ENCODE measurements at regions not wholly inside any gene's neighbourhood (a gene's known extent, or its start where the extent isn't known, plus 50 kb on each side); places are given as distances from the start of the nearest gene placed in this dataset.

DNA sequence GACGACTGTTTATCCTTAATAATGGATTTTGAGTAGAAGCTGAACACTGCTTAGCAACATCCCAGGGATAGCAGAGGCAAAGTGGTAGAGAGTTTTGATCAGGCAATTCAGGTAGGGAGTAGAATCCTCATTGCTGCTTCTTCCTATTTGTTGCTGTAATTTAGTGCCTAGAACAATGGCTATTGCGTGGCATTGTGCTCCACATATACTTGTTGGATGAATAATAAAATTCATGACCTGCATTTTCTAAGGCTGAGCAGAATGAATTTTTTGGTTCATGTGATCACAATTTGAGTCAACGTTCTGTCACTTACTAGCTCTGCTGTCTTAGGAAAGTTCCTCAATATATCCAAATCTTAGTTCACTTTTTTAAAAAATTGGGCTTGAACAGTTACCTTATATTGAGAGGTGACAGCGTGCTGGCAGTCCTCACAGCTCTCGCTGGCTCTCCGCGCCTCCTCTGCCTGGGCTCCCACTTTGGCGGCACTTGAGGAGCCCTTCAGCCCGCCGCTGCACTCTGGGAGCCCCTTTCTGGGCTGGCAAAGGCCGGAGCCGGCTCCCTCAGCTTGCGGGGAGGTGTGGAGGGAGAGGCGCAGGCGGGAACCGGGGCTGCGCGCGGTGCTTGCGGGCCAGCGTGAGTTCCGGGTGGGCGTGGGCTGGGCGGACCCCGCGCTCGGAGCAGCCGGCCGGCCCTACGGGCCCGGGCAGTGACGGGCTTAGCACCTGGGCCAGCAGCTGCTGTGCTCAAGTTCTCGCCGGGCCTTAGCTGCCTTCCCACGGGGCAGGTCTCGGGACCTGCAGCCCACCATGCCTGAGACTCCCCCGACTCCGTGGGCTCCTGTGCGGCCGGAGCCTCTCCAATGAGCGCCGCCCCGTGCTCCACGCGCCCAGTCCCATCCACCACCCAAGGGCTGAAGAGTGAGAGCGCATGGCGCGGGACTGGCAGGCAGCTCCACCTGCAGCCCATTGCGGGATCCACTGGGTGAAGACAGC, 350.6 kb downstream of the ETS1 start:
- intact Hi-C loops (cut with DNase I), result no loop called here
- no peak for DNase-seq
- no peaks in the 10 kb centered on the region for H3K36me3 ChIP-seq (replicated peaks in 1 of 2; ENCODE audit: insufficient read depth in 1 of 2, low read depth in 2 of 2)
- no peak for ATAC-seq
- peaks cover 3% of the 10 kb centered on the region for H3K4me1 ChIP-seq
- 91 to 95% methylated on average over 23 to 37 of the region's 49 CpGs for WGBS, 2 donors
- no peaks in the 10 kb centered on the region for H3K27me3 ChIP-seq
- TF ChIP-seq POLR2A (IDR thresholded peaks at IDR 0.05), result no peak
- TF ChIP-seq, protein P1, sequence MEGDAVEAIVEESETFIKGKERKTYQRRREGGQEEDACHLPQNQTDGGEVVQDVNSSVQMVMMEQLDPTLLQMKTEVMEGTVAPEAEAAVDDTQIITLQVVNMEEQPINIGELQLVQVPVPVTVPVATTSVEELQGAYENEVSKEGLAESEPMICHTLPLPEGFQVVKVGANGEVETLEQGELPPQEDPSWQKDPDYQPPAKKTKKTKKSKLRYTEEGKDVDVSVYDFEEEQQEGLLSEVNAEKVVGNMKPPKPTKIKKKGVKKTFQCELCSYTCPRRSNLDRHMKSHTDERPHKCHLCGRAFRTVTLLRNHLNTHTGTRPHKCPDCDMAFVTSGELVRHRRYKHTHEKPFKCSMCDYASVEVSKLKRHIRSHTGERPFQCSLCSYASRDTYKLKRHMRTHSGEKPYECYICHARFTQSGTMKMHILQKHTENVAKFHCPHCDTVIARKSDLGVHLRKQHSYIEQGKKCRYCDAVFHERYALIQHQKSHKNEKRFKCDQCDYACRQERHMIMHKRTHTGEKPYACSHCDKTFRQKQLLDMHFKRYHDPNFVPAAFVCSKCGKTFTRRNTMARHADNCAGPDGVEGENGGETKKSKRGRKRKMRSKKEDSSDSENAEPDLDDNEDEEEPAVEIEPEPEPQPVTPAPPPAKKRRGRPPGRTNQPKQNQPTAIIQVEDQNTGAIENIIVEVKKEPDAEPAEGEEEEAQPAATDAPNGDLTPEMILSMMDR (IDR thresholded peaks at IDR 0.05), result no peak
- H3K4me3 ChIP-seq, result no peak overlapping the region
- no peak overlapping the region for H3K27ac ChIP-seq
- no peaks in the 10 kb centered on the region for H3K9me3 ChIP-seq

DNA sequence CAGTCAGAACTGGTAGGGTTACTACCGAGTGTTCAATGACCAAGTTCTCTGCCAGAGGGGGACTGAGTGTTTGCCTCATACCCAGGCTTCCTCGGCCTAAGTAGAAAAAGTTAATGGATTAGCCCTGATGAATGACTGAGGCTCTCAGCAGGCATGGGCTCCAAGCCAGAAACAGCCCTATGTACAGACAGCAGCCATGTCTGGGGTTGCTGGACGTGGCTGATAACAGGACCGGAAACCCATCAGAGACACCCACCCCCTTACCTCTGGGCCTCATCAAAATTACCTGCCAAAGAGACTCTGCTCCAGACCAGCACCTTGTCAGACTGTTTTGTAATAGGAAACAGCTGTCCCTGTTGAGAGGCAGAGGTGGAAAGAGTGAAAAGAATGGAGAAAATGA, 351.4 kb downstream of the ETS1 start:
- DNase-seq (peak in 2 of 4 donors; percentile 8 to 33), ATAC-seq (peak; percentile 21)
- no peaks in the 10 kb centered on the region for H3K36me3 ChIP-seq (replicated peaks in 1 of 2; ENCODE audit: insufficient read depth in 1 of 2, low read depth in 2 of 2)
- no peak for TF ChIP-seq POLR2A (IDR thresholded peaks at IDR 0.05)
- TF ChIP-seq, protein P1 (IDR thresholded peaks at IDR 0.05), result no peak
- no peak overlapping the region for H3K27ac ChIP-seq
- H3K9me3 ChIP-seq, result no peaks in the 10 kb centered on the region
- WGBS, 2 donors, result 35 to 41% methylated on average over 4 of the region's 4 CpGs
- H3K4me1 ChIP-seq, result peaks cover 3% of the 10 kb centered on the region
- intact Hi-C loops (cut with DNase I), result no loop called here
- no peaks in the 10 kb centered on the region for H3K27me3 ChIP-seq
- no peak overlapping the region for H3K4me3 ChIP-seq

DNA sequence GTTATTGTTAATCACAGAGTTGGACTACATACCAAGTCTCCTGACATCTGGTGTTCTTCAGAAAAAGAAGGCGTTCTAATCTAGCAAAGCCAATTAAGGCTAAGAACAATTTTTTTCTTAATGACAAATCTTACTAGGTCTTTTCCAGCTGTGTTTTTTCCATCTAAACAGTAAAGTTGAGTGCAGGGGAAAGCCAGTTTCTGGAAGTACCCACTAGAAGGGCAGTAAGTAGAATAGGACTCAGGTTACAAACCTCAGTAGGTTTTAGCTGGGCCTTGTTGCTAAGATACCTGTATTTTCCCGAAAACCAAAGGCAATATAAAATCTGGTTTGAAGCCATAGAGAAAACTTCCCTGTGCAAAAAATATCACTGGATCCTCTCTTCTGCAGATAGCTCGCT, 351.9 kb downstream of the ETS1 start:
- ATAC-seq, result no peak
- no peak for DNase-seq
- TF ChIP-seq, protein P1 (IDR thresholded peaks at IDR 0.05), result no peak
- no peak for TF ChIP-seq POLR2A (IDR thresholded peaks at IDR 0.05)
- Histone ChIP-seq H3K36me3 (replicated peaks in 1 of 2; ENCODE audit: insufficient read depth in 1 of 2, low read depth in 2 of 2) (no peaks in the 10 kb centered on the region), H3K4me1 (peaks cover under 1% of the 10 kb centered on the region), H3K4me3 (no peak overlapping the region), H3K9me3 (no peaks in the 10 kb centered on the region), H3K27me3 (no peaks in the 10 kb centered on the region), H3K27ac (no peak overlapping the region)
- intact Hi-C loops (cut with DNase I), result no loop called here
- 73 to 74% methylated on average over 3 of the region's 3 CpGs for WGBS, 2 donors

DNA sequence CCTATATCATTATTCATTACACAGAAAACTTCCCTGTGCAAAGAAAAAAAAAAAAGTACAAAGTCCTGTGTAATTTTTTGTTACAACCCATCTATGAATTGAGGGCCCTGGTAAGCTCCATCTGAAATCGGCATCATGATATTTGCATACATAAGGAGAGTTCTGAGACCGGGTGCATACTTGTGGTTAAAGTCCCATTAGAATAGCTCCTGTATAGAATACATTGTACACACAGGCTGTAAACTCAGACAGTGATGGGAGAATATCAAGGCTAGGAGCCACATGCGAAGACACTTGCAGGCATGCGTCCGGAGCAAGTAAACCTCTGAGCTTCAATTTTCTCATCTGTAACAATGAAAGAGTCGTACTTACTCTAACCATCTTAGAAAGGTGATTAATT, 353.2 kb downstream of the ETS1 start:
- DNase-seq (no peak), ATAC-seq (no peak)
- H3K27me3 ChIP-seq, result no peaks in the 10 kb centered on the region
- H3K9me3 ChIP-seq, result no peaks in the 10 kb centered on the region
- H3K36me3 ChIP-seq (replicated peaks in 1 of 2; ENCODE audit: insufficient read depth in 1 of 2, low read depth in 2 of 2), result no peaks in the 10 kb centered on the region
- no peak overlapping the region for H3K27ac ChIP-seq
- H3K4me1 ChIP-seq, result no peaks in the 10 kb centered on the region
- no peak overlapping the region for H3K4me3 ChIP-seq
- TF ChIP-seq POLR2A (IDR thresholded peaks at IDR 0.05), result no peak
- TF ChIP-seq, protein P1 (IDR thresholded peaks at IDR 0.05), result no peak
- WGBS, 2 donors, result 89 to 92% methylated on average over 6 of the region's 6 CpGs
- intact Hi-C loops (cut with DNase I), result no loop called here

All from body of pancreas (tissue), 4 donors.